H1 (cell line): ENCODE measurements at regions not wholly inside any gene's neighbourhood (a gene's known extent, or its start where the extent isn't known, plus 50 kb on each side); places are given as distances from the start of the nearest gene placed in this dataset.

Experiments
- CBX5 ChIP-seq: fragments of 300-800, 300-1000 bp; sonication (generic); IDR thresholded peaks from 2 replicates; pipeline ENCODE4 v1.7.1; 2016; ENCODE audit warnings: antibody characterized with exemption, low read length, low read depth
- EZH2 ChIP-seq: fragments of 200-600 bp; sonication (generic); IDR thresholded peaks from 2 replicates; pipeline ENCODE4 v1.7.1; 2012; ENCODE audit warnings: low read depth, mild to moderate bottlenecking, moderate library complexity, low read length, inconsistent platforms; ENCODE audit not compliant: severe bottlenecking
- JUN ChIP-seq: IDR thresholded peaks from 2 replicates; pipeline ENCODE4 v1.6.1; 2011; ENCODE audit warnings: low read depth, mild to moderate bottlenecking, improper control_type of control experiment, low read length
- SIN3A ChIP-seq, 2 experiments: IDR thresholded peaks in 1 of 2; conservative IDR thresholded peaks in 1 of 2; 2 replicates each; pipeline ENCODE4 v1.6.1; 2011 to 2012; ENCODE audit warnings: low read length in 2 of 2, improper control_type of control experiment in 1 of 2, low read depth in 1 of 2, mild to moderate bottlenecking in 1 of 2
- SRF ChIP-seq: IDR thresholded peaks from 2 replicates; pipeline ENCODE4 v1.6.1; 2011; ENCODE audit warnings: mild to moderate bottlenecking, low read depth, low read length, moderate library complexity
- ZNF274 ChIP-seq: IDR thresholded peaks from 2 replicates; pipeline ENCODE4 v1.7.0; 2012; ENCODE audit warnings: low read length, borderline replicate concordance; ENCODE audit errors: extremely low read depth
- TF ChIP-seq, protein P1 (sequence below), 3 experiments: IDR thresholded peaks; 1 replicate in 2 of 3; 2 replicates in 1 of 3; pipeline versions ENCODE4 v1.5.1 to v1.6.1; 2011; ENCODE audit warnings: low read length in 3 of 3, mild to moderate bottlenecking in 3 of 3, inconsistent platforms in 2 of 3, low read depth in 1 of 3, moderate library complexity in 1 of 3; ENCODE audit not compliant: insufficient read depth in 1 of 3; ENCODE audit errors: control extremely low read depth in 1 of 3
- TF ChIP-seq, protein P2 (sequence below): fragments of 300-600 bp; sonication (generic); IDR thresholded peaks from 2 replicates; pipeline ENCODE4 v1.7.1; 2012; ENCODE audit warnings: low read length, moderate library complexity, mild to moderate bottlenecking, inconsistent platforms; ENCODE audit not compliant: insufficient replicate concordance
- TF ChIP-seq, protein P3 (sequence below): IDR thresholded peaks from 2 replicates; pipeline ENCODE4 v1.6.1; 2011; ENCODE audit warnings: low read length, improper control_type of control experiment

DNA sequence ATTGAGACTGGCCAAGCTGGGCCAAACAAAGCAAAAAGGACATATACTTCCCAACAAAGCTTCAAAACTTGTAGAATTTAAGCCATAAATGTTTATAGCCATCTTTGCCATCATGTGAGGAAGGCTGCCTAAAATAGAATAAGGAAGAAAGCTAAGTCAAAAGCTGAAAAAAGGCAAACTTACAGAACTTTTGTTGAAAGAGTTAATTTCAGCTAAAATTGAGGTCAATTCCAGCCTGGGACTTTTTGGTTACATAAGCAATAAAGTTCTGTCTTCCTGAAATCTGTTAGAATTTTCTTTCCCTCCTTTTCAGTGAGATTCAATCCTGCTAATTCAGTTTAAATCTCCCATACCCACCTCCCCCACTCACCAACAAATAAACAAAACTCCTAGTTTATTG lies 227.9 kb upstream of the MARCKS start:
- TF ChIP-seq JUN (no peak), SRF (no peak), CBX5 (no peak), ZNF274 (no peak), SIN3A (conservative IDR thresholded peaks at IDR 0.05 in 1 of 2, IDR thresholded peaks at IDR 0.05 in 1 of 2; ENCODE audit: low read depth in 1 of 2, low read length in 2 of 2) (no peak), EZH2 (no peak)
- TF ChIP-seq, protein P1, sequence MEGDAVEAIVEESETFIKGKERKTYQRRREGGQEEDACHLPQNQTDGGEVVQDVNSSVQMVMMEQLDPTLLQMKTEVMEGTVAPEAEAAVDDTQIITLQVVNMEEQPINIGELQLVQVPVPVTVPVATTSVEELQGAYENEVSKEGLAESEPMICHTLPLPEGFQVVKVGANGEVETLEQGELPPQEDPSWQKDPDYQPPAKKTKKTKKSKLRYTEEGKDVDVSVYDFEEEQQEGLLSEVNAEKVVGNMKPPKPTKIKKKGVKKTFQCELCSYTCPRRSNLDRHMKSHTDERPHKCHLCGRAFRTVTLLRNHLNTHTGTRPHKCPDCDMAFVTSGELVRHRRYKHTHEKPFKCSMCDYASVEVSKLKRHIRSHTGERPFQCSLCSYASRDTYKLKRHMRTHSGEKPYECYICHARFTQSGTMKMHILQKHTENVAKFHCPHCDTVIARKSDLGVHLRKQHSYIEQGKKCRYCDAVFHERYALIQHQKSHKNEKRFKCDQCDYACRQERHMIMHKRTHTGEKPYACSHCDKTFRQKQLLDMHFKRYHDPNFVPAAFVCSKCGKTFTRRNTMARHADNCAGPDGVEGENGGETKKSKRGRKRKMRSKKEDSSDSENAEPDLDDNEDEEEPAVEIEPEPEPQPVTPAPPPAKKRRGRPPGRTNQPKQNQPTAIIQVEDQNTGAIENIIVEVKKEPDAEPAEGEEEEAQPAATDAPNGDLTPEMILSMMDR (IDR thresholded peaks at IDR 0.05; ENCODE audit: control extremely low read depth in 1 of 3, insufficient read depth in 1 of 3, low read depth in 1 of 3, low read length in 3 of 3) = no peak
- TF ChIP-seq, protein P2, sequence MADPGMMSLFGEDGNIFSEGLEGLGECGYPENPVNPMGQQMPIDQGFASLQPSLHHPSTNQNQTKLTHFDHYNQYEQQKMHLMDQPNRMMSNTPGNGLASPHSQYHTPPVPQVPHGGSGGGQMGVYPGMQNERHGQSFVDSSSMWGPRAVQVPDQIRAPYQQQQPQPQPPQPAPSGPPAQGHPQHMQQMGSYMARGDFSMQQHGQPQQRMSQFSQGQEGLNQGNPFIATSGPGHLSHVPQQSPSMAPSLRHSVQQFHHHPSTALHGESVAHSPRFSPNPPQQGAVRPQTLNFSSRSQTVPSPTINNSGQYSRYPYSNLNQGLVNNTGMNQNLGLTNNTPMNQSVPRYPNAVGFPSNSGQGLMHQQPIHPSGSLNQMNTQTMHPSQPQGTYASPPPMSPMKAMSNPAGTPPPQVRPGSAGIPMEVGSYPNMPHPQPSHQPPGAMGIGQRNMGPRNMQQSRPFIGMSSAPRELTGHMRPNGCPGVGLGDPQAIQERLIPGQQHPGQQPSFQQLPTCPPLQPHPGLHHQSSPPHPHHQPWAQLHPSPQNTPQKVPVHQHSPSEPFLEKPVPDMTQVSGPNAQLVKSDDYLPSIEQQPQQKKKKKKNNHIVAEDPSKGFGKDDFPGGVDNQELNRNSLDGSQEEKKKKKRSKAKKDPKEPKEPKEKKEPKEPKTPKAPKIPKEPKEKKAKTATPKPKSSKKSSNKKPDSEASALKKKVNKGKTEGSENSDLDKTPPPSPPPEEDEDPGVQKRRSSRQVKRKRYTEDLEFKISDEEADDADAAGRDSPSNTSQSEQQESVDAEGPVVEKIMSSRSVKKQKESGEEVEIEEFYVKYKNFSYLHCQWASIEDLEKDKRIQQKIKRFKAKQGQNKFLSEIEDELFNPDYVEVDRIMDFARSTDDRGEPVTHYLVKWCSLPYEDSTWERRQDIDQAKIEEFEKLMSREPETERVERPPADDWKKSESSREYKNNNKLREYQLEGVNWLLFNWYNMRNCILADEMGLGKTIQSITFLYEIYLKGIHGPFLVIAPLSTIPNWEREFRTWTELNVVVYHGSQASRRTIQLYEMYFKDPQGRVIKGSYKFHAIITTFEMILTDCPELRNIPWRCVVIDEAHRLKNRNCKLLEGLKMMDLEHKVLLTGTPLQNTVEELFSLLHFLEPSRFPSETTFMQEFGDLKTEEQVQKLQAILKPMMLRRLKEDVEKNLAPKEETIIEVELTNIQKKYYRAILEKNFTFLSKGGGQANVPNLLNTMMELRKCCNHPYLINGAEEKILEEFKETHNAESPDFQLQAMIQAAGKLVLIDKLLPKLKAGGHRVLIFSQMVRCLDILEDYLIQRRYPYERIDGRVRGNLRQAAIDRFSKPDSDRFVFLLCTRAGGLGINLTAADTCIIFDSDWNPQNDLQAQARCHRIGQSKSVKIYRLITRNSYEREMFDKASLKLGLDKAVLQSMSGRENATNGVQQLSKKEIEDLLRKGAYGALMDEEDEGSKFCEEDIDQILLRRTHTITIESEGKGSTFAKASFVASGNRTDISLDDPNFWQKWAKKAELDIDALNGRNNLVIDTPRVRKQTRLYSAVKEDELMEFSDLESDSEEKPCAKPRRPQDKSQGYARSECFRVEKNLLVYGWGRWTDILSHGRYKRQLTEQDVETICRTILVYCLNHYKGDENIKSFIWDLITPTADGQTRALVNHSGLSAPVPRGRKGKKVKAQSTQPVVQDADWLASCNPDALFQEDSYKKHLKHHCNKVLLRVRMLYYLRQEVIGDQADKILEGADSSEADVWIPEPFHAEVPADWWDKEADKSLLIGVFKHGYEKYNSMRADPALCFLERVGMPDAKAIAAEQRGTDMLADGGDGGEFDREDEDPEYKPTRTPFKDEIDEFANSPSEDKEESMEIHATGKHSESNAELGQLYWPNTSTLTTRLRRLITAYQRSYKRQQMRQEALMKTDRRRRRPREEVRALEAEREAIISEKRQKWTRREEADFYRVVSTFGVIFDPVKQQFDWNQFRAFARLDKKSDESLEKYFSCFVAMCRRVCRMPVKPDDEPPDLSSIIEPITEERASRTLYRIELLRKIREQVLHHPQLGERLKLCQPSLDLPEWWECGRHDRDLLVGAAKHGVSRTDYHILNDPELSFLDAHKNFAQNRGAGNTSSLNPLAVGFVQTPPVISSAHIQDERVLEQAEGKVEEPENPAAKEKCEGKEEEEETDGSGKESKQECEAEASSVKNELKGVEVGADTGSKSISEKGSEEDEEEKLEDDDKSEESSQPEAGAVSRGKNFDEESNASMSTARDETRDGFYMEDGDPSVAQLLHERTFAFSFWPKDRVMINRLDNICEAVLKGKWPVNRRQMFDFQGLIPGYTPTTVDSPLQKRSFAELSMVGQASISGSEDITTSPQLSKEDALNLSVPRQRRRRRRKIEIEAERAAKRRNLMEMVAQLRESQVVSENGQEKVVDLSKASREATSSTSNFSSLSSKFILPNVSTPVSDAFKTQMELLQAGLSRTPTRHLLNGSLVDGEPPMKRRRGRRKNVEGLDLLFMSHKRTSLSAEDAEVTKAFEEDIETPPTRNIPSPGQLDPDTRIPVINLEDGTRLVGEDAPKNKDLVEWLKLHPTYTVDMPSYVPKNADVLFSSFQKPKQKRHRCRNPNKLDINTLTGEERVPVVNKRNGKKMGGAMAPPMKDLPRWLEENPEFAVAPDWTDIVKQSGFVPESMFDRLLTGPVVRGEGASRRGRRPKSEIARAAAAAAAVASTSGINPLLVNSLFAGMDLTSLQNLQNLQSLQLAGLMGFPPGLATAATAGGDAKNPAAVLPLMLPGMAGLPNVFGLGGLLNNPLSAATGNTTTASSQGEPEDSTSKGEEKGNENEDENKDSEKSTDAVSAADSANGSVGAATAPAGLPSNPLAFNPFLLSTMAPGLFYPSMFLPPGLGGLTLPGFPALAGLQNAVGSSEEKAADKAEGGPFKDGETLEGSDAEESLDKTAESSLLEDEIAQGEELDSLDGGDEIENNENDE = no peak
- TF ChIP-seq, protein P3, sequence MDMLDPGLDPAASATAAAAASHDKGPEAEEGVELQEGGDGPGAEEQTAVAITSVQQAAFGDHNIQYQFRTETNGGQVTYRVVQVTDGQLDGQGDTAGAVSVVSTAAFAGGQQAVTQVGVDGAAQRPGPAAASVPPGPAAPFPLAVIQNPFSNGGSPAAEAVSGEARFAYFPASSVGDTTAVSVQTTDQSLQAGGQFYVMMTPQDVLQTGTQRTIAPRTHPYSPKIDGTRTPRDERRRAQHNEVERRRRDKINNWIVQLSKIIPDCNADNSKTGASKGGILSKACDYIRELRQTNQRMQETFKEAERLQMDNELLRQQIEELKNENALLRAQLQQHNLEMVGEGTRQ = no peak
